ENCODE measurements at regions not wholly inside any gene's neighbourhood (a gene's known extent, or its start where the extent isn't known, plus 50 kb on each side); places are given as distances from the start of the nearest gene placed in this dataset.

- Mint-ChIP-seq H3K27me3 (ENCODE audit: low read depth, poor library complexity) (no peaks in the 10 kb centered on the region), H3K9me3 (peaks cover 67% of the 10 kb centered on the region), H3K4me1 (no peaks in the 10 kb centered on the region), H3K36me3 (ENCODE audit: low read depth) (peaks cover 29% of the 10 kb centered on the region), H3K4me3 (no peak overlapping the region), H3K27ac (no peak overlapping the region)
- no peak for DNase-seq
- TF ChIP-seq CTCF (IDR thresholded peaks at IDR 0.05), result no peak
These were observed 59.7 kb upstream of the ZDHHC15 start for GRCh38 chrX:75582511-75582910.
